ENCODE measurements at regions not wholly inside any gene's neighbourhood (a gene's known extent, or its start where the extent isn't known, plus 50 kb on each side); places are given as distances from the start of the nearest gene placed in this dataset.

DNA sequence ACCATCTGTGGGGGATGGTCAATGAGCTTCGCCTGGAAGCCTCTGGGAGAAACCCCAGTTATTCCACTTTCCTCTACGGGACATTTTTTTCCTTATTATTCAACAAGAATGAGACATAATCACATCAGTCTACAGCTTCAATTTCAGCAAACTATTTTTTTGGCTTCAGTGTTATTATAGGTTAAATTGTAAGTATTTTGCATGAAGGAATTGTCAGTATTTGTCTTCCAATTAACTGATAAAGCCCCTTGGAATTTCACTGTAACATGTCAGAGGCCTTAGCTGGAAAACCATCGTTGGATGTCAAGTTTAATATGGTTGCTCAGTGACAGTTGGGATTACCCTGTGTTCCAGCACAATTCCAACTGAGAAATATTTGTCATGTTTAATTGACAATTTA is 480.9 kb upstream of the CHST9 start:
- no peak for TF ChIP-seq POLR2A (IDR thresholded peaks at IDR 0.05)
- TF ChIP-seq, protein P1, sequence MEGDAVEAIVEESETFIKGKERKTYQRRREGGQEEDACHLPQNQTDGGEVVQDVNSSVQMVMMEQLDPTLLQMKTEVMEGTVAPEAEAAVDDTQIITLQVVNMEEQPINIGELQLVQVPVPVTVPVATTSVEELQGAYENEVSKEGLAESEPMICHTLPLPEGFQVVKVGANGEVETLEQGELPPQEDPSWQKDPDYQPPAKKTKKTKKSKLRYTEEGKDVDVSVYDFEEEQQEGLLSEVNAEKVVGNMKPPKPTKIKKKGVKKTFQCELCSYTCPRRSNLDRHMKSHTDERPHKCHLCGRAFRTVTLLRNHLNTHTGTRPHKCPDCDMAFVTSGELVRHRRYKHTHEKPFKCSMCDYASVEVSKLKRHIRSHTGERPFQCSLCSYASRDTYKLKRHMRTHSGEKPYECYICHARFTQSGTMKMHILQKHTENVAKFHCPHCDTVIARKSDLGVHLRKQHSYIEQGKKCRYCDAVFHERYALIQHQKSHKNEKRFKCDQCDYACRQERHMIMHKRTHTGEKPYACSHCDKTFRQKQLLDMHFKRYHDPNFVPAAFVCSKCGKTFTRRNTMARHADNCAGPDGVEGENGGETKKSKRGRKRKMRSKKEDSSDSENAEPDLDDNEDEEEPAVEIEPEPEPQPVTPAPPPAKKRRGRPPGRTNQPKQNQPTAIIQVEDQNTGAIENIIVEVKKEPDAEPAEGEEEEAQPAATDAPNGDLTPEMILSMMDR (IDR thresholded peaks at IDR 0.05), result no peak
